HUDEP-2 (cell line): ENCODE measurements at regions not wholly inside any gene's neighbourhood (a gene's known extent, or its start where the extent isn't known, plus 50 kb on each side); places are given as distances from the start of the nearest gene placed in this dataset.
A peak's percentile ranks its signal among the peaks of the same experiment; 100 is the strongest.

Experiments used
- DNase-seq, 76 experiments: peaks; one replicate each; lab custom pipeline; 2025; ENCODE audit not compliant: unreplicated experiment in 76 of 76; lab: John Stamatoyannopoulos, UW

GRCh38 chr15:37824717-37825382 is 109.6 kb upstream of the TMCO5A start:
- DNase-seq, result peak in 22 of 76 experiments; percentile 1 to 49 (median 12)

- DNase-seq, result no peak
These were observed 97.2 kb upstream of the TMCO5A start for GRCh38 chr15:37837276-37837675.

- DNase-seq, result no peak
These were observed 86.7 kb upstream of the TMCO5A start for GRCh38 chr15:37847776-37848175.

GRCh38 chr15:37856109-37856508 is 78.3 kb upstream of the TMCO5A start:
- no peak for DNase-seq

- DNase-seq, result no peak
These were observed 73.5 kb upstream of the TMCO5A start for GRCh38 chr15:37860896-37861295.

GRCh38 chr15:37865687-37866086 is 68.8 kb upstream of the TMCO5A start:
- no peak for DNase-seq

GRCh38 chr15:37870711-37871110 is 63.7 kb upstream of the TMCO5A start:
- DNase-seq, result no peak

- no peak for DNase-seq
These were observed 61.8 kb upstream of the TMCO5A start for GRCh38 chr15:37872661-37873060.

GRCh38 chr15:37873336-37873735 is 61.1 kb upstream of the TMCO5A start:
- no peak for DNase-seq

GRCh38 chr15:37876900-37877299 is 57.5 kb upstream of the TMCO5A start:
- no peak for DNase-seq

- no peak for DNase-seq
These were observed 56.3 kb upstream of the TMCO5A start for GRCh38 chr15:37877851-37878741.

GRCh38 chr15:37880009-37880834 is 54.2 kb upstream of the TMCO5A start:
- DNase-seq, result peak in 8 of 76 experiments; percentile 1 to 16 (median 6)

GRCh38 chr15:37880835-37881153 is 53.6 kb upstream of the TMCO5A start:
- no peak for DNase-seq

GRCh38 chr15:37881237-37882013 is 53.0 kb upstream of the TMCO5A start:
- DNase-seq, result no peak

GRCh38 chr15:37882640-37883039 is 51.8 kb upstream of the TMCO5A start:
- DNase-seq, result no peak
